ENCODE measurements at regions not wholly inside any gene's neighbourhood (a gene's known extent, or its start where the extent isn't known, plus 50 kb on each side); places are given as distances from the start of the nearest gene placed in this dataset.

- TF ChIP-seq POLR2AphosphoS5 (IDR thresholded peaks at IDR 0.05; ENCODE audit: low read depth, low read length) (no peak), TAF1 (IDR thresholded peaks at IDR 0.05; ENCODE audit: borderline replicate concordance, insufficient read depth, low read length) (no peak)
Measured at GRCh38 chr9:11257992-11258391, 645.2 kb upstream of the PTPRD start.

Measured in PFSK-1 (cell line).